Right lobe of liver (tissue), 4 donors: ENCODE measurements at regions not wholly inside any gene's neighbourhood (a gene's known extent, or its start where the extent isn't known, plus 50 kb on each side); places are given as distances from the start of the nearest gene placed in this dataset.

Source experiments
- CTCF ChIP-seq, 4 donors: fragments of 200-600 bp in 3 of 4; fragments of 450-650 bp in 1 of 4; IDR thresholded peaks; one replicate each; pipeline versions ENCODE4 v1.5.1 to v1.8.0; 2016 to 2022; ENCODE audit warnings: antibody characterized with exemption in 4 of 4, mild to moderate bottlenecking in 2 of 4
- POLR2A ChIP-seq: fragments of 450-650 bp; IDR thresholded peaks from one replicate; pipeline ENCODE4 v1.6.1; 2017; ENCODE audit warnings: antibody characterized with exemption, mild to moderate bottlenecking
- donor health status: DM: no; HTN: no; CAD: no.
- donor health status: DM: no; HTN: no; CAD: no.
- donor health status: DM: no; HTN: yes; CAD: no.

GRCh38 chr22:48015701-48016100, 1253.3 kb downstream of the TBC1D22A start:
- TF ChIP-seq CTCF (IDR thresholded peaks at IDR 0.05) = no peak
- no peak for TF ChIP-seq POLR2A
